ENCODE measurements at regions not wholly inside any gene's neighbourhood (a gene's known extent, or its start where the extent isn't known, plus 50 kb on each side); places are given as distances from the start of the nearest gene placed in this dataset.

DNA sequence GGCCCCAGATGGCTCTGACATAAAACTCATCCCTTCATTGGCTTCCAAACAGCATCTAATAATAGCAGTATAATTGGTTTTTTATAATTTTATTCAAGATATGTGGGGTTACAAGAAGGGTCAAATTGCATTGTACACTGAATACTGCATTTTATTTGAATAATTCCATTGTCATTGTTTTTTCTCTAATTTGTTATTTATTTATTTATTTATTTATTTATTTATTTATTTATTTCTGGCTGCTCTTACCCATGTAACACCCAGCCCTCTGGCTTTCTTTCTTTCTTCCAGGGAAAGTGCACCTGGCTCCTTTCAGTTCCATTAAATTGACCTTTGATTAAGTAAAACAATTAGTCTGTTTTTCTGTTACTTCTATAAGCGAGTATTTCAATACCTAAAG, 210.1 kb downstream of the CDH9 start:
- DNase-seq = no peak

DNA sequence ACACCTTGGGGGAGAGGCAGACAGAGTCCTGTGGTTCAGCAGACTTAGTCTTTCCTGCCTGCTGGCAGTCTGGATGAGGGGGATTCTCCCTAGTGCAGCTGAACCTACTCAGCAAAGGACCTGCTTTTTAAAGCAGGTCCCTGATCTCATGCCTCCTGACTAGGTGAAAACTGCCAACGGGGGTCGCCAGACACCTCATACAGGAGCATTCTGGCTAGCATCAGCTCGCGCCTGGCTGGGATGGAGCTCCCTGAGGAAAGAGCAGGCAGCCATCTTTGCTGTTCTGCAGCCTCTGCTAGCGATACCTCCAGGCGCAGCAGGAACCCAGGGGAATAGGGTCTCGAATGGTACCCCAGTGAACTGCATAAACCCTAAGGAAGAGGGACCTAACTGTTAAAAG, 225.2 kb downstream of the CDH9 start:
- DNase-seq = no peak

DNA sequence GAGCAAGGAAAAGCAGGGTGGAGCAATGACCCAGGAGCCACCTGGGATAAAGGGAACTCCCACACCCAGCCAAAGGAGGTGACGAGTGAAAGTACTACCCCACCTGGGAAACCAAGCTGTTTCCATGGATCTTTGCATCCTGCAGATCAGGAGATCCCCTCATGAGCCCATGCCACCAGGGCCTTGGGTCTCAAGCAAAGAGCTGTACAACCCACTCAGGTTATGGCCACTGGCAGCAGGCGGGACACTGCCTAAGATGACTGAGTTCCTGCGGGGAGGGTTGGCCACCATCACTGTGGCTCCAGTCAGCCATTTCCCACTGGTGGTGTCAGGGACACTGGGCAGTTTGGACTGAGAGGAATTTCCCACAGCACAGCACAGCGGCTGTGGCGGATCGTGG, 225.7 kb downstream of the CDH9 start:
- no peak for DNase-seq

DNA sequence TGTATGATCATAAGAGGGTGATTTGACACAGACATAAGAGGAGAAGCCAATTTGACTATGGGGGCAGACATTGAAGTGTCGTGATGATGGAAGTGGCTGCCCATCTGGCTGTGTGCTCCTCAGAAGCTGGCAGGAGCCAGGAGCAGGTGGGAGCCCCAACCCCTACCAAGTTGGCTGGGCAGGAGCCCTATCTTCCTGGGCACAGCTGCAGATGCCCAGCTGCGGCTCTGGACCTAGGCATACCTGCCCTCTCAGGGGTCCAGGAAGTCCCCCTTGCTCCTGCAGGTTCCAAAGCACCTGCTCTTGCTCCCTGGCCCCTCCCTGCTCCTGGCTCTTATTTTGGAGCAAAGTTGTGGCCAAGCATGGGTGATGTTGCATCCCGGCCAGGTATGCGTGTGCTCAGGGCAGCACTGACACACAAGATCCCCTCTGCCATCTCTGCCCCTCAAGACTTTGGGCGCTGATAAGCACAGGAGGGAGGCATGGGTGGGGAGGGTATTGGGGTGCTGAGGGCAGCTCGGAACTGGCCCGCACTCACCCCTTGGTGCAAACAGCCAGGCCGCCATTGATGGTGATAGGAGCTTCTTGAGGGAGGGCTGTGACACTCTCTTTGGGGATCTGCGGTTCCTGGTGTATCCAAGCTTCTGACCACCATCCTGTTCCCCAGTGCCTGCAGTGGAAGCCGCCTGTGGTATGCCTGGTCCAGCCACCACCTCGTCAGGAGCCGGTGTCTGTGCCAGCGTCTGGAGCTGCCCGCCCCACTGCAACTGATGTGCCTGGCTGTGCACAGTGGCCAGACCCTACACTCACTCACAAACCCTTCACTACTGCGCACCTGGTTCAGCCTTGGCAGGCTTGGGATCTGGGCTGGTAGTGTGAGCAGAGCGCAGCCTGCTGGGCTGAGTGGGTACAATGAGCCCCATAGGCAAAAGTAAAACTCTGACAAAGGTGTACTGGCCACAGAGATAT, 230.9 kb downstream of the CDH9 start:
- DNase-seq = no peak

DNA sequence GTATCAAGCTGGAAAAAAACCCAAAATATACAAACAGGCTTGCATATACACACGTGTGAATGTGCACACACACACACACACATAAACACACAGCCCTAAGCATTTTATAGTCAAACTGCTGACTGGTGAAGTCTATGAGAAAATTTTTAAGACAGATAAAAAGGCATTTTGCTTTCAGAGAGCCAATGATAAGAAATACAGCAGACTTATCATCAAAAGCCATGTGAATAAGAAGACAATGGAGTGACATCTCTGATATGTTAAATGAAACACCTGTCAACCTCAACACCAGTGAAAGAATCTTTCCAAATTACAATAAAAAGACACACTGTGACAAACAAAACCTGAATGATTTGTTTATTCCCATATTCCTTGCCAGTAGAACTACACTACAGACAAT, 233.3 kb downstream of the CDH9 start:
- no peak for DNase-seq

DNA sequence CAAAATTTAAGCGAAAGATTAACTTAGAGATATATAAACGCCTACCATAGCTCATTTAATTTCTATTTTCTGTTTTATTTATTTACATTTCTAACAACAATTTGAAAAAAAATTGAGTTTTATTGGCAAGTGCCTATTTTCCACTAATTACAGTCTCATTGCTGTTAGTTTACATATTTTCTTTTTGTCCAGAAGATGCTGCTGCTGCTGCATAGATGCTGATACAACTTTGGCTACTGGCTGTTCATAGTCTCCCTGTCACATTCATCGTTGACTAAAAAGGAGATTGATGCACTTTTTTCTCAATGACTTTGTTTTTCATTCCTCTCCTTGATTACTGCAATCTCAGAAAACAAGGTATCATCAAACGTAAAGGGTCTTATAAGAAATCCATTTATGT, 235.4 kb downstream of the CDH9 start:
- no peak for DNase-seq

DNA sequence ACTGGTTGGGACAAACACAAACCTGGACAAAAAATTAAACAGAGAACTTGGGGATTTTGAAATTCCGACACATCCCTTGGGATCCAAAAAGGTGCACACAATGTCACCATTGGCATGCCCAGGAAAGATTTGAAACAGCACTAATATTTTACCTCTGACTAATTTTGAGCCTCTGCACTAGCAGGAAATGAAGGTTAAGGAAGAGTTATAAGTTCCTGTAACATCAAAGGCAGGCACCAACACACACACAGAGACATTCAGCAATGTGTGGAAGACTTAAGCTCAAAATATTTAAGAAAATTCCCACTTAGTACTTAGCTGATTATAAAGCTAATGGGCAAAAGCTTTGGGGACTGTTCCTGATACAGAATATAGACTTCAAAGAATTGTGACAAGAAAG, 247.0 kb downstream of the CDH9 start:
- DNase-seq = no peak

DNA sequence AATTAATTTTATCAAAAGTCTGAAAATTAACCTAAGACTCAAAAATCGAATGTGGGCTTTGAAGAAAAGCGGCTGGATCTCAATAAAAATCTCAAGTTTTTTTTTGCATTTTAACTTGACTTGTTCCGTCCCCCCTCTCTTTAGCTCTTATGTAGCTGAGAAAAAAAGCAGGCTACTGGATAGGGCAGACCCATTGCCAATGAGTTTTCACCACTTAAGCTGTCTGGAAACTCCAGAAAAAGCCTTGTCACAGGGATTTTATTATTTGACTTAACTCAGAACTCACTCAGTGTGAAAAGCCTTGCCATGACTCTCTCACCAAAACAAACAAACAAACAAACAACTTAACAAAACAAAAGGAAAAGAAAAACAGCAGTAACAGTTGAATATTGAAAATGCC, 247.4 kb downstream of the CDH9 start:
- DNase-seq = no peak

DNA sequence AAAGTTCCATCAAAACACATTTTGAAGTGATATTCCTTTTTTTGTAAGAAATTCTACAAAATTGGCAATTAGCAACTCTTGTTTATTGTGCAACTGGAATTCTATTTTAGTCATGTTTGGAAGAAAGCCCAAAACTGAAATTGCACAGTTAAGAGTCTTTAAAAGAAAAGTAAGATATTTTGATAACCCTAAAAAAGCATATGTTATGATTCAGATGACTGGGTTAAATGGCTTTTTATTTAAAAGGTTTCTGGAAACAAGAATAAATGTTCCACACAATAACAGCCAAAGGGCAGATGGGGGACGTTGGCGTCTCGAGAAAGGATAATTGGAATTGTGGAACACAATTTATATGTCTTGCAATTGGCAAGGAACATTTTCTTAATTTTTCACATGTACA, 275.2 kb downstream of the CDH9 start:
- no peak for DNase-seq

DNA sequence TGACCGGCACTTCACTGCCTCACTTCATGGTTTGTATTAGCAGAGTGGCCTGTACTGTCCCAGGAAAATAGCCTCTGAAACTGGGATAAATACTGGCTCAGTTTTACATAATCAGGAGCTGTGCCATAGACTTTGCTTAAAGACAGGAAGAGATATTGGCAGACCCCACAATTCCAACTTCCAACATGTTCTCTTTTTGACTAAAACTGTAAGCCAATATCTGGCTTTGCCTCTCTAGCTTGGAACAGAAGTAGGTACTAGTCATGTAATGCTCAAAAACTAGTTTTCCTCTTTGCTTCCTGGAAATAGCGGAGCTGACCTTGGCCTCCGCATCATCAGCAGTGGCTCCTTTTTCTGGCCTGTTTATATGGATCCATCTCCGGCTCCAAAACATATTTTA, 276.9 kb downstream of the CDH9 start:
- DNase-seq = no peak

DNA sequence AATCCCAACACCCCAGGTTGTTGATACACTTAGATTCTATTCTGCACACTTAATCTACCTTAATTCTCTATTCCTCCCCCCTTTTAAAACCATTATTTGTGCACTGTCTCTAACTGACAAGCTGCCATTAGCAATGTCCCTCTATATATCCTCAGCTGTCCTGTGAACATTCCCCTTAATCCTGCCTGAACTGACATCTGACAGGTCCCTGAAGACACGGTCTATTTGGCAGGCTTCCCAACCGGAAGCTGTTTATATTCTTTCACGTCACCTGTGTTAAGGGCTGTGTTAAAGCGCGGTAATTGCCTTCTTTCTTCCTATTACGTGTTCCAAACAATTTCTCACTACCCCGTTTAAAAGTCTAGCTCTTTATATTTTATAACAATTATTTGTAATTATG, 277.3 kb downstream of the CDH9 start:
- DNase-seq = peak; percentile 71 to 93

DNA sequence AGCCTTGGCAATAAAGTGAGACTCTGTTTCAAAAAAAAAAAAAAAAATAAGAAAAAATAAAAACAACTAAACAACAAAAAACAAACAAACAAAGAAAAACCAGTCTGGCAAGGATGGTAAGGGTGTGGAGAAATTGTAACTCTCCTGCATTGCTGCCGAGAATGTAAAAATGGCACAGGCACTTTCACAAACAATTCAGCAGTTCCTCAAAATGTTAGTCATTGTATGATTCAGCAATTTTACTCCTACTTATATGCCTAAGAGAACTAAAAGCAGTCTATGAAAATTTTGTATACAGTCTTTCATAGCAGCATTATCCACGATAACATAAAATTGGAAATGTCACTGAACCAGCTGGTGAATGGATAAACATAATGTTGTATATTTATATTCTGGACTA, 280.4 kb downstream of the CDH9 start:
- DNase-seq = no peak

DNA sequence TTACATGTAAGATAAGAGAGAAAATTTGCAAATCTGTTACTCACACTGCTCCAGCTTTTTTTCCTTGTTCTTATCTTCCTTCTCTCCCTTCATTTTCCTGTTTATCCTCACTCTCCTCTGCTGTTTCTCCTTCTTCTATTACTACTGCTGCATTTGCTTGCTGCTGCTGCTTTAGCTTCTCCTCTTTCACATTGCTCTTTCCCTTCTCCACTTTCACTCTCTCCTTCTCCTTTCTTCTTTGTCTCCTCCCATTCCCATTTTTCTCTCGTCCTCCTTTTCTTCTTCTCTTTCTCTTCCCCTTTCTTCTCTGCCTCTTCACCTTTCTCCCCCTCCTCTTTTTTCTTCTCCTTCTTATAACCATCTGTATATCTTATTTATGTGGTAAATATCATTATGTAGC, 288.6 kb downstream of the CDH9 start:
- DNase-seq = no peak

DNA sequence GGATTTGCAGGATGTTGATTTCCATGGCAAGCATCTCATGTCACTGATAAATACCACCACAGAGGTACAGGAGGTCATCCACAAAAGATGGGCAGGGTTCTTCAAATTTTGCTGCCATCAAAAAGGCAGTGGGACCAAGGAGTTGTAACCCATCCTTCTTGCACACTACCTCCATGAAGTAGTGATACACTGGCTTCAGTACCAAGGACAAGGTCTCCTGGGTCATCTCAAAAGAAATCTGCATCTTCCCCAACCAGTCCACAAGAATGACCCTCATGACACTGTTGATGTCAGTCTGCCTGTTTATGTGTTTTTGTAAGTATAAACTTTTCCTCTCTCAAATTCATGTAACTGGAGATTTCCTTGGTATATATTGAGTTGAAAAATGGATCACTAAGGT, 298.2 kb downstream of the CDH9 start:
- no peak for DNase-seq

DNA sequence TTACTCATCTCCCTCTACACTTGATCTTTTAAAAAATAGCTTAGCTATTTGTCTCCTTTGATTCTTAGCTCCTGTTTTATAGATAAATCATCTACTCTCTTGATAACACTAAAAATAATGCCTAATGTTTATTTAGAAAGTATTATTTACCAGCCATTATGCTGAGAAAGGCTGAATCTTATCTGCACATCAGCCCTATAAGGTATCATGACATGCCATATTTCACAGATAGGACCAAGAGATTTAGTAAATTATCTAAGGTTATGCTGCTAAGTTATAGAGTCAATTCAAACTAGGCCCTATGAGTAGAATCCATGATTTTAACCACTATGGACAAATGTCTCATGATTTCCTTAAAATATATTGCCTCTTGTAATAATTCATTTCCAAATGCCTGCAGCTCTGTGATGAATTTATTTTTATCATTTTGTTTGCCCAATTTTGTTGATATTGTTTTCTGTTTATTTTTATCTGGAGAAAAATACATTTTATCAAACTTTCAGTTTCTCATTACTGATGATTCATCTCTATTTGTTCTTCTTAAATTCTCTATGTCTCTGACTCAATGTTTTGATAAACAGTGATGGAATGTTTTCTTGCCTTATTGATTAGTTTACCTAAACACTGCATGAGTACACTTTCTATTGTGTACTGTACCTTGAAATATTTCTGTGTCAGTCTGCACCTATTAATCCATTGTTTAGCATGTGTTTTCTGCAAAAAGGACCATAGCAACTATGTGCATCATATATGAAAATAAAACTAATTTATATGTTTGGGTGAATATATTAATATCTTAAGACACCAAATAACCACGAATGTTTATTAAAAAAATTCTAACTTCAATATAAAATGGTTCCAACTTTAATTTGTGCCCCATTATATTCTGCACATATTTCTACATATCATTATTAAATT, 300.8 kb downstream of the CDH9 start:
- DNase-seq = no peak

DNA sequence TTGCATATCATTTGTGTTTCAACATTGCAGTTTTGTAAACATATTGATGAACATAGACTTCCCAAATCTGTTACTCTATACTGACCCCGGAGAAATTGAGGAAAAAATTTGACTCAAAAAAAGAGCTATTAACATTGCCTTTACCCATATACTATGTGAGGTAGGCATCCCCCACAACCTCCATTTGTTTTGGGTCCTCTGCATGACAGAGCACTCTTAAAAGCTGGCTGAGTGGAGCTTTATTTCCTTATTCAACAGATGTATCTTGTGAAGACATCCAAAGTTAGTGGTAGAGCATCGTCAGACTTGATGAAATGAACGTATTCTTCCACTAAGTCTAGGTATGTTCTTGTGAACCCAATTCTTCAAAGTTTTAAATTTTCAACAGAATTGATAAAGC, 310.5 kb downstream of the CDH9 start:
- DNase-seq = no peak

DNA sequence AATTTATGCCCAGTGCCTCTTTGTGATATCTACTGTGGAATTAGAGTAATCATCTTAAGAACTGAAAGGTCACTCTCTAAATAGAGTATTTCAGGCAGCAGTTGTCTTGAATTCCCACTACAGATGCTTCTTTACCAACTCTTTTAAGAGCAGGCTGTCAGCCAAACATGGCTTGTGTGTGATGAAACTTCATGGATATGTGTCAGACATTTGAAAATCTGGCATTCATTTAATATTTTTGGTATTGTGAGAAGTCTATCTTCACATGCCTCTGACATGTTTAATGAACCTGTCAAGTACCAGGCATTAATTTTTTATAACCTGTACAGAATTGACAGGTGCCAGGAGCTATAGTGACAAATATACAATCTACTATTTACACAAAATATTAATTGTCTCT, 318.6 kb downstream of the CDH9 start:
- DNase-seq = no peak

DNA sequence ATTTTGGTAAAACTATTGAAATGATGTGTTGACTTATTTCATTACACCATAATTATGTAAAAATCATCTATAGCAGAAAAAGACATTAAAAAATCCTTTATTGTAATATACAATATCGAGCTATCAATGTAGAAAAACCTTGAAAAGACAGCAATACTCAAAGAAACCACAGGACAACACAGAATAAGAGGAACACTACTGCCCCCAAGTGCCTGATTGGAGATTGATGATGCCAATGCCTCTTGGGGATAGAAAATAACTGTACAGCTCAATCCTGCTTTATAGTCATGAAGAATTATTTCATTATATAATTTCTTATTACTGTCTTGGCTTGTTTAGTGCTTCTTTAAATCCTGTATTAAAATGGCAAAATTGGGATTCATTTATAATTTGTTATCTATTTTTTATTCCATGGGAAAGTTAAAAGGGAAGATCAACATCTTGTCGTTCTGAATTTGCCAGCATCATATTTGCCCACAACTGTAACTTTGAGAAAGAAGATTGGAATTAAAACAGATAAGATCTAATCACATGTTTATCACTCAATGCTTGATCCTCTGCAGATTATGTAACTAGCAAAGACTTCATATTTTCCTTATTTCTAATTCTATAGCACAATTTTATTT, 337.5 kb downstream of the CDH9 start:
- DNase-seq = peak; percentile 44 to 73

DNA sequence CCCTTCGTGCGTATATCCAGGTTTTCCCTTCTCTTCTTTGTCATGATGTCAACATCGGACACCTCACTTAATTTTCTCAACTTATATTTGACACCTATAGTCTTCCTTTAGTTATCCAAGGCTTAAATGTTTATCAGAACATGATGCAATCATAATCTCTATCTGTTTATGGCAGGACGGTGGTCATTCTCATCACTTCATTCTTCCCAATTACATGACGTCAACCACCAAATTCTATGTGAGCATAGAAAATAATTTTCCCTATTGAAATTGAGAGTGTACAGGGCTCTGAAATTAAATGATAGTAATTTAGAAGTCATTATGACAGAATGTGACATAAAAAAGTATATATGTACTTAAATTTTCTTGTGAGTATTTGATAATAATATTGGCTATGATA, 345.4 kb downstream of the CDH9 start:
- no peak for DNase-seq

DNA sequence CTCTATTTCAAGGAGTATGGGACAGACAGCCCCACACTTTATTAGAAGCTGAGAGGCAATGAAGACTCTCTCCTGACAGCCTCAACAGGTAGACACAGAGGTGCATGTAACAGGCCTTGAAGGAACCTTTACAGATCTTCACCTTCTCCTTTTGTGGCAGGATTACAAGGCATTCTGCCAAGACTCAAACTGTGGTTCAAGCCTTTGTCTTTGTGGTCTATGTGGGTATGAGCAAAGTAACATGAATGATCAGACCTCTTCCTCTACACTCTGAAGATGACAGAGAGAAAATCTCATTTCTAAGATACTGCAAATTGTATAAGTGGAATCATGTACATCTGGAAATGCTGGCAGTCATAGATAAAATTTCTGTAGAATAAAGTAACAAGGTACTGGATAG, 346.9 kb downstream of the CDH9 start:
- no peak for DNase-seq

DNA sequence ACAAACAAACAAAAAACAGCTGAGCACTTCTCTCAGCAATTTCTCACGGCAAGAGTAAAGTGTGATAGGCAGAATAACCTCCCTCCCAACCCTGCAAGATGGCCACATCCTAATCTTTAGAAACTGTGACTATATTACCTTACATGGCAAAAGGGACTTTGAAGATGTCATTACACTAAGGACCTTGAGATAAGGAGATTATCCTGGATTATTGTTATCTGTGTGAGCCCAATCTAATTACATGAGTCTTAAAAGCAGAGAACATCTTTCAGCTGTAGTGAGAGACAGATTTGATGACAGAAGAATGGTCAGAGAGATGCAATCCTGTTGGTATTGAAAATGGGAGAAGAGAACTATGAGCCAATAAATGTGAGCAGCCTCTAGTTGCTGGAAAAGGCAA, 347.9 kb downstream of the CDH9 start:
- peak in 1 of 2 experiments; percentile 69 for DNase-seq

DNA sequence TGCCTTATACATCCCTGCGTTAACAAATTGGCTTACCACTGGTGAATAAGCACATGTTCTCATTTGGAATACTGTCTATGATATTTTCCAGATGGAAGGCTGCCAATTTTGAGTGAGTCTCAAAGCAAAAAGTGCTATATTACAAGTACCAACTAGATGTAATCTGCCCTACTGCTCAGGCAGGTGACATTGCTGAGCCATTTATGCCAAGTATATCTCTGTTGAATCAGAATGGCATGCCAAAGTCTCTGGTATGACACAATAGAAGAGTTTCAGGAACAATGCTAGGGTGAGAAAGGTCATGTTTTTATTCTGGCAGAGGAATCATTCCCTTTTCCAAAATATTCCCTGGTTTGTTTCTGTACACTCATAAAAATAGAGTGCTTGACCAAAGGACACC, 356.5 kb downstream of the CDH9 start:
- no peak for DNase-seq

DNA sequence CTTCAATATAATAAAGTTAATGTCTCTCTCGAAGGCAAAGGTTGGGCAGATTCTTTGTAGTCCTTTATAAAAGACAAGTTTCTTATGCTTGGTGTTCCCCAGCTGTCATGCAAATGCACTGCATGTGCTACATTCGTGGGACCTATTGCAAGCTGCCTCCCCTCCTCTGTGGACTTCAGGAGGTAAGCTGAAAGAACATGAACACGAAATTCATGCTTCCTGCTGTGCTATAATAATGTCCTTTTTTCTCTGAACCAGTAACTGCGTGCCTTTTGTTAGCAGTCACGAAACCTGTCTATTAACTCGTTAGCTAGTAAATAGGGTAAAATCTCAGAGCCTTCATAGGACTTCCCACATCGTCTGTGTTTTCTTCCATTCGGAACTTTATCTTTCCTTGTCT, 363.5 kb downstream of the CDH9 start:
- no peak for DNase-seq

DNA sequence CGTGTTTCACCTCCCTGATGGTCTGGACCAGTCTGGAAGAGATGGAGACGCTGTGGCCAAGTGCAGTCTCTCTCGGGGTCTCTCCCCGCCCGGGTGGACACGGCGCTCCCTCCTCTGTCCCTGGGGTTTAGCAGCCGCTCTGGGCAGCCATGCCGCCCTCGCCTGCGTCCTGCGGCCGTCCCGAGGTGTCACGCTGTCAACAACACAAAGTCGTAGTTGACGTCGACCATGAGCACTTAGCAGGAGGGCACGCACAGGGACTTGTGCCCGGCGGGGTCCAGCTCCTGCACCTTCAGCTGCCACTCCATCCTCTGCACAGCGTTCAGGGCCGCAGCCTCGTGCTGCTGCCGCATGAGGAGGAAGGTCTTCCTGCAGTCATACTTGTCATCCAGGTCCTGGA, 368.9 kb downstream of the CDH9 start:
- no peak for DNase-seq
